ENCODE measurements at regions not wholly inside any gene's neighbourhood (a gene's known extent, or its start where the extent isn't known, plus 50 kb on each side); places are given as distances from the start of the nearest gene placed in this dataset.

- TF ChIP-seq EZH2 (IDR thresholded peaks at IDR 0.05; ENCODE audit: insufficient read depth, poor library complexity, severe bottlenecking) = no peak
- no peak for TF ChIP-seq EZH2phosphoT487 (IDR thresholded peaks at IDR 0.05; ENCODE audit: insufficient read depth, low read depth)
Observed at GRCh38 chr2:82320296-82320695, 2015.7 kb upstream of the LRRTM1 start.

All from GM23248 (cell line).